T-helper 9 cell (primary cell): ENCODE measurements at regions not wholly inside any gene's neighbourhood (a gene's known extent, or its start where the extent isn't known, plus 50 kb on each side); places are given as distances from the start of the nearest gene placed in this dataset.
"Not testable (repeated sequence)": the region's sequence is repeated elsewhere in the genome, so short reads cannot be mapped to it uniquely, and the experiment has no call there.

Experiments
- DNase-seq: peaks from one replicate; pipeline ENCODE4 v3.0.0-alpha.2; 2020

GRCh38 chr17:14596224-14596623 lies 295.3 kb downstream of the HS3ST3B1 start:
- DNase-seq: no peak

GRCh38 chr17:14595656-14596055 lies 294.8 kb downstream of the HS3ST3B1 start:
- DNase-seq: no peak

- no peak for DNase-seq
Observed at GRCh38 chr17:14594690-14595089, 293.8 kb downstream of the HS3ST3B1 start.

- no peak for DNase-seq
Observed at GRCh38 chr17:14593956-14594355, 293.1 kb downstream of the HS3ST3B1 start.

- DNase-seq: no peak
Observed at GRCh38 chr17:14590459-14591250, 289.8 kb downstream of the HS3ST3B1 start.

- no peak for DNase-seq
Observed at GRCh38 chr17:14585099-14585498, 284.2 kb downstream of the HS3ST3B1 start.

- no peak for DNase-seq
Observed at GRCh38 chr17:14582996-14583395, 282.1 kb downstream of the HS3ST3B1 start.

GRCh38 chr17:14581186-14581830 lies 280.4 kb downstream of the HS3ST3B1 start:
- no peak for DNase-seq

- DNase-seq: no peak
Observed at GRCh38 chr17:14580499-14580898, 279.6 kb downstream of the HS3ST3B1 start.

- no peak for DNase-seq
Observed at GRCh38 chr17:14579716-14580115, 278.8 kb downstream of the HS3ST3B1 start.

- DNase-seq: no peak
Observed at GRCh38 chr17:14575471-14575953, 274.6 kb downstream of the HS3ST3B1 start.

GRCh38 chr17:14560325-14560724 lies 259.4 kb downstream of the HS3ST3B1 start:
- not testable (repeated sequence) for DNase-seq

GRCh38 chr17:14559264-14560119 lies 258.6 kb downstream of the HS3ST3B1 start:
- no peak for DNase-seq

GRCh38 chr17:14557480-14557879 lies 256.6 kb downstream of the HS3ST3B1 start:
- no peak for DNase-seq

- DNase-seq: no peak
Observed at GRCh38 chr17:14553847-14554246, 253.0 kb downstream of the HS3ST3B1 start.

GRCh38 chr17:14552306-14552705 lies 251.4 kb downstream of the HS3ST3B1 start:
- no peak for DNase-seq

GRCh38 chr17:14547556-14547955 lies 246.7 kb downstream of the HS3ST3B1 start:
- DNase-seq: no peak

GRCh38 chr17:14547016-14547415 lies 246.1 kb downstream of the HS3ST3B1 start:
- no peak for DNase-seq

GRCh38 chr17:14545156-14545906 lies 244.4 kb downstream of the HS3ST3B1 start:
- no peak for DNase-seq

GRCh38 chr17:14541714-14542113 lies 240.8 kb downstream of the HS3ST3B1 start:
- no peak for DNase-seq

- DNase-seq: no peak
Observed at GRCh38 chr17:14539801-14540200, 238.9 kb downstream of the HS3ST3B1 start.

- DNase-seq: not testable (repeated sequence)
Observed at GRCh38 chr17:14532242-14532641, 231.4 kb downstream of the HS3ST3B1 start.
